Peyer's patch (tissue), 4 donors: ENCODE measurements at regions not wholly inside any gene's neighbourhood (a gene's known extent, or its start where the extent isn't known, plus 50 kb on each side); places are given as distances from the start of the nearest gene placed in this dataset.

Source experiments
- DNase-seq, 3 donors: peaks; one replicate each; pipeline ENCODE4 v3.0.0-alpha.2; 2017 to 2019
- H3K27ac ChIP-seq, 4 donors: fragments of 200-600 bp; sonication (generic); one replicate each; pipeline ENCODE4 v1.5.1; 2016 to 2019
- H3K27me3 ChIP-seq, 2 donors: fragments of 200-600 bp; sonication (generic); one replicate each; pipeline ENCODE4 v1.5.1; 2019
- H3K36me3 ChIP-seq, 3 donors: fragments of 200-600 bp; sonication (generic); one replicate each; pipeline ENCODE4 v1.5.1; 2016 to 2019
- H3K4me1 ChIP-seq, 4 donors: fragments of 200-600 bp; sonication (generic); one replicate each; pipeline ENCODE4 v1.5.1; 2016 to 2019
- H3K4me3 ChIP-seq, 4 donors: fragments of 200-600 bp; sonication (generic); 1 replicate in 3 of 4; 2 replicates in 1 of 4; pipeline ENCODE4 v1.5.1; 2016 to 2019; ENCODE audit warnings: mild to moderate bottlenecking in 1 of 4
- H3K9me3 ChIP-seq, 4 donors: fragments of 200-600 bp; sonication (generic); one replicate each; pipeline ENCODE4 v1.5.1; 2016 to 2019; ENCODE audit warnings: mild to moderate bottlenecking in 1 of 4
- POLR2A ChIP-seq, 2 donors: fragments of 450-650 bp; IDR thresholded peaks; one replicate each; pipeline ENCODE4 v1.5.1; 2017; ENCODE audit warnings: antibody characterized with exemption in 2 of 2, mild to moderate bottlenecking in 2 of 2, moderate library complexity in 2 of 2
- TF ChIP-seq, protein P1 (sequence below), 6 experiments: fragments of 450-650 bp in 4 of 6; fragments of 200-600 bp in 2 of 6; sonication (generic) in 1 of 6; IDR thresholded peaks; one replicate each; pipeline ENCODE4 v1.5.1; 2017 to 2019; ENCODE audit warnings: antibody characterized with exemption in 6 of 6, mild to moderate bottlenecking in 3 of 6, moderate library complexity in 1 of 6

DNA sequence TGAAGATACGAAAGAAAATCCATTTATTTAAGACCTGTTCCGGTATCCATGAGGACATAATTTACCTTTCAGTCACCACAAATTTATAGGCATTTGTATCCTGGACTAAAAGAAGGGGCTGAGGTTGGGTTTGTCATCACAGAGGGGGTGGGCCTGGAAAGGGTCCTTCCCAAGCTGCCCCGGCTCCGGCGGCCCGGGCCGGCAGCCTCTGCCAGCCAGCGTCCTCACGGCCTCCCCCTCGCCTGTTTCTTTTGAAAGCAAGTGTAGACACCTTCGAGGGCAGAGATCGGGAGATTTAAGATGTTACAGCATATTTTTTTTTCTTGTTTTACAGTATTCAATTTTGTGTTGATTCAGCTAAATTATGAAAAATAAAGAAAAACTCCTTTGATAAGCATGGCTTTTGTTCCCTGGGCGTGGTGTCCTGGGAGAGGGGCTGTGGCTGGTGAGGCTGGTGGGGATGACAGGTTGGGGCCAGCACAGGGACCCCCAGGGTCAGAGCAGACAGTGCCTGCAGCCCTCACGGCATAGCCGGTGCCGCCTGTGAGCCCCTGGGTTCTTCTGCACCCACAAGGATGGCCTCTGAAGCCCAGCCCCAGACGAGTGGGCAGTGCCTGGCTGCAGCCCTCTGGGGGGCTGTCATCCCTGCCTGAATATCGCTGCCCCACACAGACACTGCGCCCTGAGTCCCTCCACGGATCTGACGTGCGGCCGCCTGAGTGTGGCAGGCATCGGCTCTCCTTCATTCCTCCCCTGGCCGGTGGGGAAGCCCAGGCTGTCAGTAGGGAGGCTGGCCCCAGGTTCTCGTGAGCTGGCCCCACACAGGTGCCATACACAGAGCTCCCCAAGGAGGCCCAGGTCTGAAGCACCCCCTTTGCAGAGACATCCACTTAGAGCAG, 1075.9 kb downstream of the BRD1 start:
- no peaks in the 10 kb centered on the region for H3K4me1 ChIP-seq

GRCh38 chr22:48750826-48751440, 1076.7 kb downstream of the BRD1 start:
- no peaks in the 10 kb centered on the region for H3K27me3 ChIP-seq
- TF ChIP-seq POLR2A (IDR thresholded peaks at IDR 0.05), result no peak
- TF ChIP-seq, protein P1, sequence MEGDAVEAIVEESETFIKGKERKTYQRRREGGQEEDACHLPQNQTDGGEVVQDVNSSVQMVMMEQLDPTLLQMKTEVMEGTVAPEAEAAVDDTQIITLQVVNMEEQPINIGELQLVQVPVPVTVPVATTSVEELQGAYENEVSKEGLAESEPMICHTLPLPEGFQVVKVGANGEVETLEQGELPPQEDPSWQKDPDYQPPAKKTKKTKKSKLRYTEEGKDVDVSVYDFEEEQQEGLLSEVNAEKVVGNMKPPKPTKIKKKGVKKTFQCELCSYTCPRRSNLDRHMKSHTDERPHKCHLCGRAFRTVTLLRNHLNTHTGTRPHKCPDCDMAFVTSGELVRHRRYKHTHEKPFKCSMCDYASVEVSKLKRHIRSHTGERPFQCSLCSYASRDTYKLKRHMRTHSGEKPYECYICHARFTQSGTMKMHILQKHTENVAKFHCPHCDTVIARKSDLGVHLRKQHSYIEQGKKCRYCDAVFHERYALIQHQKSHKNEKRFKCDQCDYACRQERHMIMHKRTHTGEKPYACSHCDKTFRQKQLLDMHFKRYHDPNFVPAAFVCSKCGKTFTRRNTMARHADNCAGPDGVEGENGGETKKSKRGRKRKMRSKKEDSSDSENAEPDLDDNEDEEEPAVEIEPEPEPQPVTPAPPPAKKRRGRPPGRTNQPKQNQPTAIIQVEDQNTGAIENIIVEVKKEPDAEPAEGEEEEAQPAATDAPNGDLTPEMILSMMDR (IDR thresholded peaks at IDR 0.05), result no peak
- H3K4me3 ChIP-seq, result no peak overlapping the region
- H3K27ac ChIP-seq, result no peak overlapping the region
- H3K9me3 ChIP-seq, result no peaks in the 10 kb centered on the region
- H3K36me3 ChIP-seq, result no peaks in the 10 kb centered on the region
- H3K4me1 ChIP-seq, result no peaks in the 10 kb centered on the region
- DNase-seq, result peak in 1 of 3 donors; percentile 12

More for the DNA sequence above, 1075.9 kb downstream of the BRD1 start:
- H3K9me3 ChIP-seq, result no peaks in the 10 kb centered on the region
- H3K27me3 ChIP-seq, result no peaks in the 10 kb centered on the region
- peak in 1 of 3 donors; percentile 12 for DNase-seq
- H3K36me3 ChIP-seq, result no peaks in the 10 kb centered on the region
- H3K27ac ChIP-seq, result no peak overlapping the region
- no peak for TF ChIP-seq POLR2A (IDR thresholded peaks at IDR 0.05)
- TF ChIP-seq, protein P1 (IDR thresholded peaks at IDR 0.05), result no peak
- H3K4me3 ChIP-seq, result no peak overlapping the region

DNA sequence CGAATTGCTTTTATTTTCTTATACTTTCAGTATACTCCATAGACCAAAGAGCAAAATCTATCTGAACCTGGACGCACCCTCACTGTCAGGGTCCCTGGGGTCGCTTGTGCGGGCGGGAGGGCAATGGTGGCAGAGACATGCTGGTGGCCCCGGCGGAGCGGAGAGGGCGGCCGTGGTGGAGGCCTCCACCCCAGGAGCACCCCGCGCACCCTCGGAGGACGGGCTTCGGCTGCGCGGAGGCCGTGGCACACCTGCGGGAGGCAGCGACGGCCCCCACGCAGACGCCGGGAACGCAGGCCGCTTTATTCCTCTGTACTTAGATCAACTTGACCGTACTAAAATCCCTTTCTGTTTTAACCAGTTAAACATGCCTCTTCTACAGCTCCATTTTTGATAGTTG, 1077.4 kb downstream of the BRD1 start:
- Histone ChIP-seq H3K36me3 (no peaks in the 10 kb centered on the region), H3K4me3 (no peak overlapping the region), H3K9me3 (no peaks in the 10 kb centered on the region), H3K4me1 (no peaks in the 10 kb centered on the region), H3K27ac (no peak overlapping the region), H3K27me3 (no peaks in the 10 kb centered on the region)
- no peak for TF ChIP-seq POLR2A (IDR thresholded peaks at IDR 0.05)
- TF ChIP-seq, protein P1 (IDR thresholded peaks at IDR 0.05), result no peak
- DNase-seq, result no peak

DNA sequence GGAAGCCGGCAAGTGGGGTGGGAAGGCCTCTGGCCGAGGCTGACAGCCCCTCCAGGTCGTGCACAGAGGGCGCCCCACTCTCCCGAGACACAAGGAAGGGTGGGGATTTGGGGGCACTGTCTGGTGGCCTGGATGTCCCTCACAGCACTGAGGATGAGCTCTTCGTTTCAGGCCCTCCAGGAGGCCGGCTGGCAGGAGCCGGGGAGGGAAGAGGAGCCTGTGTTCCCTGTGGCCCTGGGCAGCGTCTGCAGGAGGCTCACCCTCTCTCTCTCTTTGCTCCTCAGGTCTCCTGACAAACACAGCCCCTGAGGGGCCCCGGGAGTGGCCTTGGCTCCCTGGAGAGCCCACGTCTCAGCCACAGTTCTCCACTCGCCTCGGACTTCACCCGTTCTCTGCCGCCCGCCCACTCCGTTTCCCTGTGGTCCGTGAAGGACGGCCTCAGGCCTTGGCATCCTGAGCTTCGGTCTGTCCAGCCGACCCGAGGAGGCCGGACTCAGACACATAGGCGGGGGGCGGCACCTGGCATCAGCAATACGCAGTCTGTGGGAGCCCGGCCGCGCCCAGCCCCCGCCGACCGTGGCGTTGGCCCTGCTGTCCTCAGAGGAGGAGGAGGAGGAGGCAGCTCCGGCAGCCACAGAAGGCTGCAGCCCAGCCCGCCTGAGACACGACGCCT, 1078.0 kb downstream of the BRD1 start:
- Histone ChIP-seq H3K4me1 (no peaks in the 10 kb centered on the region), H3K4me3 (no peak overlapping the region), H3K36me3 (no peaks in the 10 kb centered on the region), H3K27ac (no peak overlapping the region), H3K9me3 (no peaks in the 10 kb centered on the region), H3K27me3 (no peaks in the 10 kb centered on the region)
- DNase-seq, result peak in 1 of 3 donors; percentile 11
- TF ChIP-seq POLR2A (IDR thresholded peaks at IDR 0.05), result no peak
- TF ChIP-seq, protein P1 (IDR thresholded peaks at IDR 0.05), result no peak

DNA sequence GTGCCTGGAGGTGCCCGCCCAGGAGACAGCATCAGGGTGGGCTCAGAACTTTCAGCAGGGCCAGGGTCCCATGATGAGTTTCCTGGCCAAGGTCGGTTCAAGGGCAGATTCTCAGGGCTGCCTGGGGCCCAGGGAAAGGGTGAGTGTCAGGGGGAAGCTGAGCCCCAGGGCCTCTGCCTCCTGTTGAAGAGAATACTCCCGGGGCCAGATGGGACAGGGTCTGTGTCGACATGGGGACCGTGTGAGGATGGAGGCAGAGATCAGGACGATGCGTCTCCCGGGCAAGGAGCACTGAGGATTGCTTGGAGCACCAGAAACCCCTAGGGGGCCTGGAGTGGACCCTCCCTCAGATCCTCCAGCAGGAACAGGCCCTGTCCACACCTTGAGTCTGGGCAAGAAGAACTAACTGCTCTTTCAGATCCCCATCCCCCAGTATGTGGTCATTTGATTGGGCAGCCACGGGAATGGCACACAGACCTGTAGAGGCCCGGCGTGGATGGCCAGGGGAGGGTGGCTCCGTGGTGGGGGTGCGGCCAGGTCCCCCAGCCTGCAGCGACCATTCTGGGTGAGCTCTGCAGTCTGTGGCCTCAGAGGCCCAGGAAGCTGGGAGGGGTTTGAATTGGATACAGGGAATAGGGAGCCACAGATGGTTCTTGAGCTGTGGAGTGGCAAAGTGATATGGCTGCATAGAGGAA, 1078.7 kb downstream of the BRD1 start:
- no peaks in the 10 kb centered on the region for H3K4me1 ChIP-seq
- H3K27me3 ChIP-seq, result no peaks in the 10 kb centered on the region
- H3K9me3 ChIP-seq, result no peaks in the 10 kb centered on the region
- H3K4me3 ChIP-seq, result no peak overlapping the region
- TF ChIP-seq, protein P1 (IDR thresholded peaks at IDR 0.05), result no peak
- no peak for TF ChIP-seq POLR2A (IDR thresholded peaks at IDR 0.05)
- H3K27ac ChIP-seq, result no peak overlapping the region
- no peaks in the 10 kb centered on the region for H3K36me3 ChIP-seq
- no peak for DNase-seq
